ENCODE measurements at regions not wholly inside any gene's neighbourhood (a gene's known extent, or its start where the extent isn't known, plus 50 kb on each side); places are given as distances from the start of the nearest gene placed in this dataset.

- no peaks in the 10 kb centered on the region for H3K27me3 Mint-ChIP-seq
- no peak for DNase-seq
- no peaks in the 10 kb centered on the region for H3K9me3 Mint-ChIP-seq
- no peak overlapping the region for H3K27ac Mint-ChIP-seq
- H3K36me3 Mint-ChIP-seq (ENCODE audit: low read depth): no peaks in the 10 kb centered on the region
- POLR2A ChIA-PET: no interaction called here
- no peaks in the 10 kb centered on the region for H3K4me1 Mint-ChIP-seq
- CTCF ChIA-PET: no interaction called here
- H3K4me3 Mint-ChIP-seq: no peak overlapping the region
These were observed 314.8 kb upstream of the C1orf87 start for GRCh38 chr1:60388092-60388987.

- ChIA-PET CTCF (no interaction called here), POLR2A (no interaction called here)
- H3K27me3 Mint-ChIP-seq: no peaks in the 10 kb centered on the region
- DNase-seq: no peak
- no peak overlapping the region for H3K27ac Mint-ChIP-seq
- no peaks in the 10 kb centered on the region for H3K9me3 Mint-ChIP-seq
- H3K36me3 Mint-ChIP-seq (ENCODE audit: low read depth): no peaks in the 10 kb centered on the region
- H3K4me3 Mint-ChIP-seq: no peak overlapping the region
- H3K4me1 Mint-ChIP-seq: no peaks in the 10 kb centered on the region
These were observed 313.6 kb upstream of the C1orf87 start for GRCh38 chr1:60387175-60387574.

GRCh38 chr1:60386249-60386648 lies 312.7 kb upstream of the C1orf87 start:
- ChIA-PET POLR2A (no interaction called here), CTCF (no interaction called here)
- no peaks in the 10 kb centered on the region for H3K36me3 Mint-ChIP-seq (ENCODE audit: low read depth)
- no peak for DNase-seq
- H3K4me3 Mint-ChIP-seq: no peak overlapping the region
- H3K27me3 Mint-ChIP-seq: no peaks in the 10 kb centered on the region
- H3K4me1 Mint-ChIP-seq: no peaks in the 10 kb centered on the region
- no peak overlapping the region for H3K27ac Mint-ChIP-seq
- H3K9me3 Mint-ChIP-seq: no peaks in the 10 kb centered on the region

GRCh38 chr1:60376196-60376595 lies 302.6 kb upstream of the C1orf87 start:
- Mint-ChIP-seq H3K27ac (no peak overlapping the region), H3K4me3 (no peak overlapping the region), H3K4me1 (no peaks in the 10 kb centered on the region), H3K9me3 (peaks cover 2% of the 10 kb centered on the region), H3K36me3 (ENCODE audit: low read depth) (no peaks in the 10 kb centered on the region), H3K27me3 (no peaks in the 10 kb centered on the region)
- ChIA-PET POLR2A (no interaction called here), CTCF (no interaction called here)
- no peak for DNase-seq

GRCh38 chr1:60374537-60374936 lies 301.0 kb upstream of the C1orf87 start:
- no peaks in the 10 kb centered on the region for H3K27me3 Mint-ChIP-seq
- POLR2A ChIA-PET: no interaction called here
- CTCF ChIA-PET: no interaction called here

GRCh38 chr1:60367532-60367931 lies 294.0 kb upstream of the C1orf87 start:
- Mint-ChIP-seq H3K27me3 (no peaks in the 10 kb centered on the region), H3K36me3 (ENCODE audit: low read depth) (no peaks in the 10 kb centered on the region), H3K4me3 (no peak overlapping the region), H3K27ac (no peak overlapping the region), H3K9me3 (peaks cover 2% of the 10 kb centered on the region), H3K4me1 (no peaks in the 10 kb centered on the region)
- ChIA-PET CTCF (interaction anchor here (0.7 kb wide), 1 partner anchor 422 kb away, joined by 3 read pairs; no protein-coding TSS in a partner anchor), POLR2A (no interaction called here)
- no peak for DNase-seq

More at GRCh38 chr1:60374537-60374936, 301.0 kb upstream of the C1orf87 start:
- no peak overlapping the region for H3K4me3 Mint-ChIP-seq
- DNase-seq: no peak
- H3K9me3 Mint-ChIP-seq: peaks cover 2% of the 10 kb centered on the region
- H3K27ac Mint-ChIP-seq: no peak overlapping the region
- no peaks in the 10 kb centered on the region for H3K4me1 Mint-ChIP-seq
- no peaks in the 10 kb centered on the region for H3K36me3 Mint-ChIP-seq (ENCODE audit: low read depth)

GRCh38 chr1:60359431-60359830 lies 285.9 kb upstream of the C1orf87 start:
- H3K27me3 Mint-ChIP-seq: no peaks in the 10 kb centered on the region
- no peak overlapping the region for H3K27ac Mint-ChIP-seq
- H3K4me1 Mint-ChIP-seq: no peaks in the 10 kb centered on the region
- ChIA-PET CTCF (no interaction called here), POLR2A (no interaction called here)
- H3K36me3 Mint-ChIP-seq (ENCODE audit: low read depth): no peaks in the 10 kb centered on the region
- H3K4me3 Mint-ChIP-seq: no peak overlapping the region
- peaks cover 6% of the 10 kb centered on the region for H3K9me3 Mint-ChIP-seq
- no peak for DNase-seq

- Mint-ChIP-seq H3K9me3 (peaks cover 2% of the 10 kb centered on the region), H3K4me3 (no peak overlapping the region), H3K27ac (no peak overlapping the region), H3K27me3 (no peaks in the 10 kb centered on the region), H3K4me1 (no peaks in the 10 kb centered on the region), H3K36me3 (ENCODE audit: low read depth) (no peaks in the 10 kb centered on the region)
- no peak for DNase-seq
- ChIA-PET CTCF (no interaction called here), POLR2A (no interaction called here)
These were observed 277.0 kb upstream of the C1orf87 start for GRCh38 chr1:60350531-60350930.

GRCh38 chr1:60348884-60349283 lies 275.3 kb upstream of the C1orf87 start:
- no peaks in the 10 kb centered on the region for H3K4me1 Mint-ChIP-seq
- no peaks in the 10 kb centered on the region for H3K36me3 Mint-ChIP-seq (ENCODE audit: low read depth)
- H3K4me3 Mint-ChIP-seq: no peak overlapping the region
- no peak for DNase-seq
- no peak overlapping the region for H3K27ac Mint-ChIP-seq
- no peaks in the 10 kb centered on the region for H3K9me3 Mint-ChIP-seq
- CTCF ChIA-PET: no interaction called here
- H3K27me3 Mint-ChIP-seq: no peaks in the 10 kb centered on the region
- POLR2A ChIA-PET: no interaction called here

- no peaks in the 10 kb centered on the region for H3K36me3 Mint-ChIP-seq (ENCODE audit: low read depth)
- POLR2A ChIA-PET: no interaction called here
- CTCF ChIA-PET: no interaction called here
- no peaks in the 10 kb centered on the region for H3K4me1 Mint-ChIP-seq
- H3K4me3 Mint-ChIP-seq: no peak overlapping the region
- no peaks in the 10 kb centered on the region for H3K27me3 Mint-ChIP-seq
- H3K27ac Mint-ChIP-seq: no peak overlapping the region
- no peak for DNase-seq
- H3K9me3 Mint-ChIP-seq: no peaks in the 10 kb centered on the region
These were observed 272.1 kb upstream of the C1orf87 start for GRCh38 chr1:60345621-60346020.

GRCh38 chr1:60345049-60345448 lies 271.5 kb upstream of the C1orf87 start:
- ChIA-PET POLR2A (no interaction called here), CTCF (no interaction called here)
- H3K27ac Mint-ChIP-seq: no peak overlapping the region
- H3K9me3 Mint-ChIP-seq: no peaks in the 10 kb centered on the region
- DNase-seq: no peak
- no peaks in the 10 kb centered on the region for H3K27me3 Mint-ChIP-seq
- no peak overlapping the region for H3K4me3 Mint-ChIP-seq
- H3K36me3 Mint-ChIP-seq (ENCODE audit: low read depth): no peaks in the 10 kb centered on the region
- no peaks in the 10 kb centered on the region for H3K4me1 Mint-ChIP-seq

GRCh38 chr1:60343736-60344135 lies 270.2 kb upstream of the C1orf87 start:
- no peak for DNase-seq
- CTCF ChIA-PET: no interaction called here
- no peak overlapping the region for H3K4me3 Mint-ChIP-seq

GRCh38 chr1:60342569-60342968 lies 269.0 kb upstream of the C1orf87 start:
- Mint-ChIP-seq H3K4me1 (no peaks in the 10 kb centered on the region), H3K4me3 (no peak overlapping the region), H3K36me3 (ENCODE audit: low read depth) (no peaks in the 10 kb centered on the region), H3K9me3 (no peaks in the 10 kb centered on the region), H3K27ac (no peak overlapping the region), H3K27me3 (no peaks in the 10 kb centered on the region)
- ChIA-PET CTCF (no interaction called here), POLR2A (no interaction called here)
- DNase-seq: no peak

More at GRCh38 chr1:60343736-60344135, 270.2 kb upstream of the C1orf87 start:
- Mint-ChIP-seq H3K27ac (no peak overlapping the region), H3K9me3 (no peaks in the 10 kb centered on the region), H3K4me1 (no peaks in the 10 kb centered on the region), H3K27me3 (no peaks in the 10 kb centered on the region), H3K36me3 (ENCODE audit: low read depth) (no peaks in the 10 kb centered on the region)
- POLR2A ChIA-PET: no interaction called here

GRCh38 chr1:60341274-60341673 lies 267.7 kb upstream of the C1orf87 start:
- H3K27me3 Mint-ChIP-seq: no peaks in the 10 kb centered on the region
- H3K36me3 Mint-ChIP-seq (ENCODE audit: low read depth): no peaks in the 10 kb centered on the region
- no peaks in the 10 kb centered on the region for H3K4me1 Mint-ChIP-seq
- H3K9me3 Mint-ChIP-seq: no peaks in the 10 kb centered on the region
- POLR2A ChIA-PET: no interaction called here
- CTCF ChIA-PET: no interaction called here
- no peak for DNase-seq
- H3K4me3 Mint-ChIP-seq: no peak overlapping the region
- no peak overlapping the region for H3K27ac Mint-ChIP-seq

Data from activated CD4-positive, alpha-beta T cell treated with anti-CD3 and anti-CD28 coated beads, Interleukin-2, amount 10 ng/mL, durations not matched to agents 7 days and 5 days (primary cell).